Transverse colon (tissue), 4 donors: ENCODE measurements at regions not wholly inside any gene's neighbourhood (a gene's known extent, or its start where the extent isn't known, plus 50 kb on each side); places are given as distances from the start of the nearest gene placed in this dataset.
A peak's percentile ranks its signal among the peaks of the same experiment; 100 is the strongest.

Experiments
- DNase-seq: peaks from one replicate; pipeline ENCODE4 v3.0.0-alpha.2; 2019
- H3K27ac ChIP-seq, 4 donors: fragments of 200-600 bp; sonication (generic); 2 replicates each; pipeline ENCODE4 v1.5.1; 2016 to 2018; ENCODE audit warnings: inconsistent platforms in 4 of 4
- H3K27me3 ChIP-seq: fragments of 200-600 bp; sonication (generic); 2 replicates; pipeline ENCODE4 v1.5.1; 2017; ENCODE audit warnings: inconsistent platforms
- H3K36me3 ChIP-seq, 4 donors: fragments of 200-600 bp; sonication (generic); 2 replicates each; pipeline ENCODE4 v1.5.1; 2017 to 2019; ENCODE audit warnings: inconsistent platforms in 4 of 4
- H3K4me1 ChIP-seq, 4 donors: fragments of 200-600 bp; sonication (generic); 2 replicates each; pipeline ENCODE4 v1.5.1; 2017 to 2020; ENCODE audit warnings: inconsistent platforms in 4 of 4
- H3K4me3 ChIP-seq, 4 donors: fragments of 200-600 bp; sonication (generic); 1 replicate in 1 of 4; 2 replicates in 3 of 4; pipeline versions ENCODE4 v1.5.1 to v1.6.1; 2017 to 2019; ENCODE audit warnings: inconsistent platforms in 4 of 4
- H3K9me3 ChIP-seq, 2 donors: fragments of 200-600 bp; sonication (generic); 2 replicates each; pipeline ENCODE4 v1.5.1; 2017 to 2019; ENCODE audit warnings: inconsistent platforms in 2 of 2
- CTCF ChIP-seq, 5 experiments: fragments of 200-600 bp in 3 of 5; fragments of 450-650 bp in 2 of 5; sonication (generic) in 3 of 5; IDR thresholded peaks; 1 replicate in 2 of 5; 2 replicates in 3 of 5; pipeline ENCODE4 v1.5.1; 2016 to 2017; ENCODE audit warnings: antibody characterized with exemption in 5 of 5, inconsistent platforms in 3 of 5, mild to moderate bottlenecking in 2 of 5, moderate library complexity in 1 of 5
- EP300 ChIP-seq: sonication (generic); formaldehyde crosslinking; IDR thresholded peaks from one replicate; pipeline ENCODE4 v1.6.1; 2017; ENCODE audit warnings: antibody characterized with exemption, low read depth
- POLR2A ChIP-seq: fragments of 450-650 bp; IDR thresholded peaks from one replicate; pipeline ENCODE4 v1.6.1; 2016; ENCODE audit warnings: antibody characterized with exemption, mild to moderate bottlenecking, moderate library complexity
- POLR2AphosphoS5 ChIP-seq, 3 donors: sonication (generic); formaldehyde crosslinking; IDR thresholded peaks; one replicate each; pipeline ENCODE4 v1.6.1; 2016; ENCODE audit warnings: antibody characterized with exemption in 3 of 3
- WGBS, 2 donors: methylation state at CpG; one replicate each; pipeline ENCODE4 v1.1.5; 2018; ENCODE audit warnings: low coverage in 1 of 2; 5-methylcytosine and 5-hydroxymethylcytosine counted together
- in situ Hi-C, 4 donors: fragments of 200-750 bp; cut with MboI; loops; one replicate each; pipeline versions ENCODE4 v1.15.0 to v1.15.1; 2017; ENCODE audit warnings: low sequenced_read_pairs in 3 of 4, low pct_ligation_motif_present in 1 of 4, low pct_unique_long_range_greater_than_20kb in 1 of 4
- intact Hi-C: fragments of 100-400 bp; cut with DNase I; formaldehyde crosslinking; loops from one replicate; pipeline ENCODE4 v1.15.1; 2023; ENCODE audit warnings: low total_unique reads

GRCh38 chr4:26163425-26164362 lies 157.1 kb upstream of the RBPJ start:
- 67 to 75% methylated on average over 7 to 9 of the region's 9 CpGs for WGBS, 2 donors

GRCh38 chr4:26171501-26171900 lies 149.3 kb upstream of the RBPJ start:
- no peak for DNase-seq
- H3K4me1 ChIP-seq = peaks cover 0 to 29% (median 9%) of the 10 kb centered on the region in 4 donors
- in situ Hi-C loops (no loop called here), intact Hi-C loops (no loop called here)
- no peak overlapping the region for H3K4me3 ChIP-seq
- no peaks in the 10 kb centered on the region for H3K9me3 ChIP-seq
- no peaks in the 10 kb centered on the region for H3K36me3 ChIP-seq
- TF ChIP-seq POLR2AphosphoS5 (IDR thresholded peaks at IDR 0.05) (no peak), EP300 (no peak), CTCF (IDR thresholded peaks at IDR 0.05) (no peak), POLR2A (no peak)
- no peaks in the 10 kb centered on the region for H3K27me3 ChIP-seq
- H3K27ac ChIP-seq = peak overlapping the region; percentile 4 to 54 (median 34)
- WGBS, 2 donors = 82 to 88% methylated on average over 5 of the region's 5 CpGs

More at GRCh38 chr4:26163425-26164362, 157.1 kb upstream of the RBPJ start:
- Histone ChIP-seq H3K27ac (no peak overlapping the region), H3K4me3 (no peak overlapping the region), H3K9me3 (no peaks in the 10 kb centered on the region), H3K27me3 (no peaks in the 10 kb centered on the region), H3K4me1 (no peaks in the 10 kb centered on the region), H3K36me3 (no peaks in the 10 kb centered on the region)
- in situ Hi-C loops (no loop called here), intact Hi-C loops (no loop called here)
- TF ChIP-seq POLR2A (no peak), CTCF (IDR thresholded peaks at IDR 0.05) (no peak), POLR2AphosphoS5 (IDR thresholded peaks at IDR 0.05) (no peak), EP300 (no peak)
- no peak for DNase-seq

GRCh38 chr4:26171941-26172340 lies 148.9 kb upstream of the RBPJ start:
- Histone ChIP-seq H3K36me3 (no peaks in the 10 kb centered on the region), H3K27ac (peak overlapping the region; percentile 4 to 54 (median 34)), H3K9me3 (no peaks in the 10 kb centered on the region), H3K4me1 (peaks cover 0 to 29% (median 10%) of the 10 kb centered on the region in 4 donors), H3K27me3 (no peaks in the 10 kb centered on the region), H3K4me3 (no peak overlapping the region)
- TF ChIP-seq POLR2A (no peak), POLR2AphosphoS5 (IDR thresholded peaks at IDR 0.05) (peak; percentile 53 to 59 (median 59)), CTCF (IDR thresholded peaks at IDR 0.05) (no peak), EP300 (peak; percentile 76)
- 20 to 71% methylated on average over 2 to 9 of the region's 9 CpGs for WGBS, 2 donors
- in situ Hi-C loops (no loop called here), intact Hi-C loops (no loop called here)
- DNase-seq = no peak

GRCh38 chr4:26173619-26174018 lies 147.2 kb upstream of the RBPJ start:
- no peak for TF ChIP-seq POLR2A
- no peak for TF ChIP-seq CTCF (IDR thresholded peaks at IDR 0.05)
- no peak for TF ChIP-seq POLR2AphosphoS5 (IDR thresholded peaks at IDR 0.05)
- Histone ChIP-seq H3K9me3 (no peaks in the 10 kb centered on the region), H3K36me3 (no peaks in the 10 kb centered on the region), H3K27ac (peak overlapping the region in 2 of 4 donors; percentile 15 to 36), H3K27me3 (no peaks in the 10 kb centered on the region), H3K4me1 (peaks cover 0 to 29% (median 10%) of the 10 kb centered on the region in 4 donors), H3K4me3 (no peak overlapping the region)
- WGBS, 2 donors = 23 to 52% methylated on average over 6 to 7 of the region's 7 CpGs
- intact Hi-C loops (no loop called here), in situ Hi-C loops (no loop called here)
- no peak for DNase-seq
